ENCODE measurements at regions not wholly inside any gene's neighbourhood (a gene's known extent, or its start where the extent isn't known, plus 50 kb on each side); places are given as distances from the start of the nearest gene placed in this dataset.

- no peak for TF ChIP-seq CTCF (IDR thresholded peaks at IDR 0.05)
- no peak for TF ChIP-seq POLR2A (IDR thresholded peaks at IDR 0.05)
- TF ChIP-seq POLR2AphosphoS5 (IDR thresholded peaks at IDR 0.05; ENCODE audit: insufficient read depth in 1 of 2, low read depth in 1 of 2), result peak in 1 of 2 donors; percentile 76
Observed at GRCh38 chr9:107755246-107755645, 265.7 kb upstream of the KLF4 start.

Data from vagina (tissue), 2 donors.